HG02588 (cell line): ENCODE measurements at regions not wholly inside any gene's neighbourhood (a gene's known extent, or its start where the extent isn't known, plus 50 kb on each side); places are given as distances from the start of the nearest gene placed in this dataset.
"Not testable (repeated sequence)": the region's sequence is repeated elsewhere in the genome, so short reads cannot be mapped to it uniquely, and the experiment has no call there.

Experiments used
- ATAC-seq: cut with Tn5 transposase; IDR thresholded peaks from one replicate; pipeline ENCODE4 v1.9.1; 2021; ENCODE audit warnings: mild to moderate bottlenecking, moderate library complexity; ENCODE audit not compliant: unreplicated experiment

GRCh38 chr1:38672692-38673091 lies 186.9 kb downstream of the RRAGC start:
- ATAC-seq: no peak

DNA sequence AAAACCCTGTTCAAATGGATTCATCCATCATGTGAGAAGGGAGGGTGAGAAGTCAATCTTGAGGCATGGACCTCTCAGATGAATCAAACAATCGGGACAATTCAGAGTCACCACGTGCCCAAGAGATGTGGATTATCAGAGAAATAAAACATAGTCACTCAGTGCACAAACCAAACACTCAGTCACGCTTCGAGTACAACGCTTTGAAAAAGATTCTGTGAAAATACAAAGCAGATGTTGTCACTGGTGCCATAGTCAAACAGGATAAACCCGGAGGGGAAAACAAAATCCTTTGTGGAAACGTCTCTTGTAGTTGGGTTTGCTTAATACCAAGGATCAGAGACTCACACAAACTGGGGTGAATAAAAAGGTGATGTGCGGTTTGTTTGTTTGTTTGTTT lies 188.4 kb downstream of the RRAGC start:
- ATAC-seq: no peak

GRCh38 chr1:38670544-38671122 lies 188.9 kb downstream of the RRAGC start:
- ATAC-seq: no peak

- no peak for ATAC-seq
Measured at GRCh38 chr1:38667626-38668025, 191.9 kb downstream of the RRAGC start.

GRCh38 chr1:38662126-38662525 lies 197.4 kb downstream of the RRAGC start:
- no peak for ATAC-seq

DNA sequence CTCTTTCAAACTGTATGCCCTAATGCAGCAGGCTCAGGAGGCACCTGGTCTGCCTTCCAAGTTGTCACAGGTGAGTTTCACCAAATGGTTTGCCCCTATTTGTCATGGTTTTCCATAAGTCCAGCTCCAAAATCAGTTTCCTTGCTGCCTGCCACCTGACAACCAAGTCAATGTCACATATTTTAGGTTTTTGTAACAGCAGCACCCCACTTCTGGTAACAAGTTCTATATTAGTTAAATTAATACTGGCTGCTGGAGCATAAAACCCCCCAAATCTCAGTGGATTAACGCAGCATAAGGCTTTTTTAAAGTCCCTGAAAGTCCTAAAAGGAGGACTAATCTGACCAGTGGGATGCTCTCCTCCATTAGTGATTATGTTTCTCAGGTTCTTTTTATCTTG lies 200.7 kb downstream of the RRAGC start:
- ATAC-seq: no peak

- ATAC-seq: no peak
Measured at GRCh38 chr1:38657873-38658272, 201.7 kb downstream of the RRAGC start.

- no peak for ATAC-seq
Measured at GRCh38 chr1:38657207-38657840, 202.2 kb downstream of the RRAGC start.

- no peak for ATAC-seq
Measured at GRCh38 chr1:38656726-38657125, 202.8 kb downstream of the RRAGC start.

- ATAC-seq: no peak
Measured at GRCh38 chr1:38652217-38652616, 207.4 kb downstream of the RRAGC start.

DNA sequence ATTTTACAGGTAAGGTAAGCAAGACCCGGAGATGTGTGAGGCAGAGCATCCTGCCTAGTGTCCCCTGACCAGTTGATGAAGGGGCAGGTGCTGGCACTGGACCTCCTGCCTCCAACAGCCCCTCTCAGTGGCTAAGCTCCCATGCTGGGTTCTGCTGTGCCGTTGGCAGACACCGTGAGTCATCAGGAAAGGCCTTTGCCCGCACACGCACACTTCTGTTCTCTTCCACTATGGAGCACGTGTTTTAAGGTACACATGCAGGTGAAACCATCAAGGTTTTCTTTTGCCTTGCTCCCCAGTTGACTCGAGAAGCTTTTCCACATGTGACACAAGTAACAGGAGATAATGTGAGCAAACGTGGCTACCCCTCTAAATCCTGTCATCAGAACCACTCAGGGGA lies 207.9 kb downstream of the RRAGC start:
- ATAC-seq: no peak

GRCh38 chr1:38648417-38648816 lies 211.2 kb downstream of the RRAGC start:
- ATAC-seq: no peak

- not testable (repeated sequence) for ATAC-seq
Measured at GRCh38 chr1:38647341-38647740, 212.2 kb downstream of the RRAGC start.

DNA sequence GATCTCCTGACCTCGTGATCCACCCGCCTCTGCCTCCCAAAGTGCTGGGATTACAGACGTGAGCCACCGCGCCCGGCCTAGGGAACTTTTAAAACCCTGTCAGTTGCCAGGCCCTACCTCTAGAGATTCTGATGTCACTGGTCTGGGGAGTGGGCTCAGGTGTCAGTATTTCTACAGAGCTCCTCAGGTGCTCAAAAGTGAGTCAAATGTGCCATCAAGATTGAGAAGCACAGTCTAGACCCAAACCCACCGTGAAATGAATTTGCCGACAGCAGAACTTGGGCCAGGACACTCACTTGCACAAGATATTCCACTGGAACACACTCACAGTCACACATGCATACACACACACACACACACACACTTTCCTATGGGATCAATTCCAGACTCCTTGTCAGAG lies 215.5 kb downstream of the RRAGC start:
- no peak for ATAC-seq

- ATAC-seq: no peak
Measured at GRCh38 chr1:38641661-38642060, 217.9 kb downstream of the RRAGC start.

- ATAC-seq: no peak
Measured at GRCh38 chr1:38640371-38640770, 219.2 kb downstream of the RRAGC start.

DNA sequence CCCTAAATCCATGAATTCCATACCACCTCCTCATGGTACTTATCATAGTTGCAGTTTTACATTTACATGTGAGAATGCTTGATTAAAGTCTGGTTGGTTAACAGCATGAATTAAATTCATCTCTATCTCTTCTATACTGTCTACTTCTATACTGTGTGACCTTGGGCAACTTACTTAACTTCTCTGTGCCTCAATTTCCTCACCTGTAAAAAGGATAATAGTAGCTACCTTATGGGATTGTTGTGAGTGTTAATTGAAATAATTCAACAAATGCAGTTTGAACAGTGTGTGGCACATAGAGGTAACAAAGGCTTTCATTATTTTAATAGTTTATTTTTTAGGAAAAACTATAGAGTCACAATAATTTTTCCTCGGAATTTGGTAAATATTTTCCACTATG lies 231.3 kb downstream of the RRAGC start:
- no peak for ATAC-seq

DNA sequence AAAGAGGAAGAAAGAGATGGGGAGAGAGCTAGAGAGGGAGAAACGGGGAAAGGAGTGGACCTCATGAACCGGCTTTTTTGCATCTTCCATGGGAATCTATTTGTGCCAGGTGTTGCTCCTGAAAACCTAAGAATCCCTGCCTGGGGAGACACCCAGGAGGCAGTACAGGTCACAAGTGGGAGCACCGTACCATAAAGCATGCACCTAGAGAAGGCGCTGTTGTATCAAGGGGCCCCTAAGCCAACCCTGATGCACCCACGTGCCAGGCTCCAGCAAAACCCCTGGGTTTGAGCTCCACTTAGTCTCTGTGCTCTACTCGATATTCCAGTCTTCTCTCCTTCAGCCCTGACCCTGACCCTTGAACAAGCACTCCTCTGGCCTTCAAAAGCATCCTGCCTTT lies 233.6 kb downstream of the RRAGC start:
- no peak for ATAC-seq

- ATAC-seq: no peak
Measured at GRCh38 chr1:38624336-38625039, 235.1 kb downstream of the RRAGC start.

DNA sequence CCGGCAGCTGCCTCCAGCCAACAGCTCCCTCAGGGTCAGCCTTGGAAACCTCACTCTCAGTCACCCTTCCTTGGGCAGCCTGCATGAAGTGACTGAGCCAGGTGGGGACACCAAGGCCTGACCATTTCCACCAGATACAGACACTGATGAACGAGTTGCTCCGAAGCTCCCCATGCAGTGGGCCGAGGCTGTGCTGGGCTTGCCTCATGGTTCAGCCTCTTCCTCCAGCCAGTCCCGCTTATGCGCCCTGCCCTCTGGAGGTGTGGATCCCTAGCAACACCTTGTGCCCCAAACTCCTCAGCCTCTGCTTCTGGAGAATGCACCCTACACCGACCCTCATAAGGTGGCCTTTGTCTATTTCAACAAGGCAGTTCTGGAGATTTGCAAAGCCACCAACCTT lies 236.0 kb downstream of the RRAGC start:
- ATAC-seq: no peak

- ATAC-seq: no peak
Measured at GRCh38 chr1:38622197-38622596, 237.4 kb downstream of the RRAGC start.

- no peak for ATAC-seq
Measured at GRCh38 chr1:38616846-38617245, 242.7 kb downstream of the RRAGC start.
